ENCODE measurements at regions not wholly inside any gene's neighbourhood (a gene's known extent, or its start where the extent isn't known, plus 50 kb on each side); places are given as distances from the start of the nearest gene placed in this dataset.

DNA sequence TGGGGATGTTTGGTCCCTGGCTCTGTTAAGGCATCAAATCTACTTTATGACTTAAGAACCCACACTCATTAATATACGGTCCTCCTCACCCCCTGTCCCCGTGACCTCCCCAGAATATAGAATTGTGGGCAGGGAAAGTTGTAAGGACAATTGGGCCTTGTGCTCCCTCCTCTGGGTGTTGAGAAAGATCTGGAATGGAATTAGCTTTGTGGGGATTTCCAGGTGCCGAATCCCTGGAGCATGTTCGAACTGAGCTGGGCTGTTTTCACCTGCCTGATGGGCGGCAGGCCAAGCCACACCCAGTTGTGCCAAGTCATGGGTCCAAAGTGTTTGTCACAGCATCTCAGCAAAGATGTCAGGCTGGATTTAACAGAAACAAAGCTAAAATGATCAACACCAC lies 349.3 kb upstream of the KLF3 start:
- TF ChIP-seq, protein P1, sequence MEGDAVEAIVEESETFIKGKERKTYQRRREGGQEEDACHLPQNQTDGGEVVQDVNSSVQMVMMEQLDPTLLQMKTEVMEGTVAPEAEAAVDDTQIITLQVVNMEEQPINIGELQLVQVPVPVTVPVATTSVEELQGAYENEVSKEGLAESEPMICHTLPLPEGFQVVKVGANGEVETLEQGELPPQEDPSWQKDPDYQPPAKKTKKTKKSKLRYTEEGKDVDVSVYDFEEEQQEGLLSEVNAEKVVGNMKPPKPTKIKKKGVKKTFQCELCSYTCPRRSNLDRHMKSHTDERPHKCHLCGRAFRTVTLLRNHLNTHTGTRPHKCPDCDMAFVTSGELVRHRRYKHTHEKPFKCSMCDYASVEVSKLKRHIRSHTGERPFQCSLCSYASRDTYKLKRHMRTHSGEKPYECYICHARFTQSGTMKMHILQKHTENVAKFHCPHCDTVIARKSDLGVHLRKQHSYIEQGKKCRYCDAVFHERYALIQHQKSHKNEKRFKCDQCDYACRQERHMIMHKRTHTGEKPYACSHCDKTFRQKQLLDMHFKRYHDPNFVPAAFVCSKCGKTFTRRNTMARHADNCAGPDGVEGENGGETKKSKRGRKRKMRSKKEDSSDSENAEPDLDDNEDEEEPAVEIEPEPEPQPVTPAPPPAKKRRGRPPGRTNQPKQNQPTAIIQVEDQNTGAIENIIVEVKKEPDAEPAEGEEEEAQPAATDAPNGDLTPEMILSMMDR (conservative IDR thresholded peaks at IDR 0.05; ENCODE audit: low read length), result no peak
- TF ChIP-seq EZH2phosphoT487 (IDR thresholded peaks at IDR 0.05; ENCODE audit: borderline replicate concordance, low read depth, low read length), result no peak

Measured in OCI-LY7 (cell line).